Parathyroid adenoma (tissue), 2 donors: ENCODE measurements at regions not wholly inside any gene's neighbourhood (a gene's known extent, or its start where the extent isn't known, plus 50 kb on each side); places are given as distances from the start of the nearest gene placed in this dataset.

Source experiments
- H2AFZ ChIP-seq: fragments of 300-600 bp; sonication (generic); one replicate; pipeline ENCODE4 v1.7.0; 2017; ENCODE audit warnings: antibody characterized with exemption, mild to moderate bottlenecking
- H3K27ac ChIP-seq: fragments of 300-600 bp; sonication (generic); one replicate; pipeline ENCODE4 v1.7.0; 2017
- H3K27me3 ChIP-seq: fragments of 300-600 bp; sonication (generic); one replicate; pipeline ENCODE4 v1.7.0; 2017; ENCODE audit warnings: low read length; ENCODE audit not compliant: control insufficient read depth, insufficient read depth
- H3K36me3 ChIP-seq: fragments of 300-600 bp; sonication (generic); one replicate; pipeline ENCODE4 v1.7.0; 2017; ENCODE audit warnings: low read length; ENCODE audit not compliant: control insufficient read depth, insufficient read depth
- H3K4me1 ChIP-seq: fragments of 300-600 bp; sonication (generic); one replicate; pipeline ENCODE4 v1.7.0; 2017; ENCODE audit warnings: control low read depth
- H3K4me2 ChIP-seq: fragments of 300-600 bp; sonication (generic); one replicate; pipeline ENCODE4 v1.7.0; 2017; ENCODE audit warnings: low read length
- H3K4me3 ChIP-seq: fragments of 300-600 bp; sonication (generic); one replicate; pipeline ENCODE4 v1.7.0; 2017; ENCODE audit warnings: low read depth, low read length
- H3K79me2 ChIP-seq: fragments of 300-600 bp; sonication (generic); one replicate; pipeline ENCODE4 v1.7.0; 2017; ENCODE audit warnings: control low read depth
- H3K9ac ChIP-seq: fragments of 300-600 bp; sonication (generic); one replicate; pipeline ENCODE4 v1.7.0; 2017; ENCODE audit warnings: mild to moderate bottlenecking
- H3K9me3 ChIP-seq: fragments of 300-600 bp; sonication (generic); one replicate; pipeline ENCODE4 v1.7.0; 2017; ENCODE audit warnings: low read length; ENCODE audit not compliant: control insufficient read depth
- TF ChIP-seq, protein P1 (sequence below): fragments of 300-600 bp; sonication (generic); IDR thresholded peaks from one replicate; pipeline ENCODE4 v1.7.0; 2017; ENCODE audit warnings: antibody characterized with exemption, mild to moderate bottlenecking
- donor health status: primary hyperparathyroidism.

DNA sequence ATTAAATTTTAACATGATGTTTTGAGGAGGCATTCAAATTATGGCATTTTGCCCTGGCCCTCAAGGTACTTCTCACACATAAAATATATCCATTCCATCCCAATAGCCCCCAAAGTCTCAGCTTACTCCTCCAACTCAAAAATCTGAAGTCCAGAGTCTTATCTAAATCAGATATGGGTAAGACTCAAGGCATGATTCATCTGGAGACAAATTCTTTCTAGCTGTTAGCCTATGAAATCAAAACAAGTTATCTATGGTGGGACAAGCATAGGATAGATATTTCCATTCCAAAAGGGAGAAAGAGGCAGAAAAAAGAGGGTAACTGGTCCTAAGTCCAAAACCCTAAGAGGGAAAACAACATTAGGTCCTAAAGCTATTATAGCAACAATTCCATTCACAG lies 408.4 kb downstream of the ZNF608 start:
- H3K9ac ChIP-seq, result no peak overlapping the region
- no peak overlapping the region for H2AFZ ChIP-seq
- no peaks in the 10 kb centered on the region for H3K36me3 ChIP-seq

DNA sequence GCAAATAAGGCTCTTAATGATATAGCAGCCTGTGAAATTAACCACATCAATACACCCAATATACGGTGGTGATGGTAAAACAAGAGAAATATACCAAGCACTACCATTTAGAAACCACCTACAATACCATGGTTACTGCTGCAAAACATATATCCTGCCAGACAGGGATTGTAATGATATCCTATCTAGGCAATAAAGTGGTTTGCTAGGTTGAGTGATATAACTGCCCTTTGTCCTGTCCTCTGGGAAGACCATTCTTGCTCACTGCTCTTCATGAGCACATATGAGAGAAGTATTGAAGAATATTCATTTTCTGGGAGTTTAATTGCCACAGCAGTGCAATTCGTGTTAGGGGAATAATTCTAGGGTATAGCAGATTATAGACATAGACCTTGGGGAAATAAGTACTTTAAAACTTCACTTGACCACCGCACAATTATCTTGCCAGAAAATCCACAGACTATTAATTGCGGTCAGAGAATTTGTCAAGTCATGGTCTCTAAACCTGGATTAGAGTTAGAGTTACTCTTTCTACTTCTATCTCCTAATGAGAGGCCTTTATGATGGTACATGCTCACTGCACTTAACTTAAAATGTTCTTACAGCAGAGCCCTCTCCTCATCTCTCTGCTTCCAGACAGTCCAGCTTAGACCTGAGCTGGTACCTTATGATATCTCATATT lies 413.0 kb downstream of the ZNF608 start:
- H3K4me2 ChIP-seq, result no peak overlapping the region
- H3K4me1 ChIP-seq, result no peaks in the 10 kb centered on the region
- no peaks in the 10 kb centered on the region for H3K36me3 ChIP-seq
- H2AFZ ChIP-seq, result no peak overlapping the region
- TF ChIP-seq, protein P1, sequence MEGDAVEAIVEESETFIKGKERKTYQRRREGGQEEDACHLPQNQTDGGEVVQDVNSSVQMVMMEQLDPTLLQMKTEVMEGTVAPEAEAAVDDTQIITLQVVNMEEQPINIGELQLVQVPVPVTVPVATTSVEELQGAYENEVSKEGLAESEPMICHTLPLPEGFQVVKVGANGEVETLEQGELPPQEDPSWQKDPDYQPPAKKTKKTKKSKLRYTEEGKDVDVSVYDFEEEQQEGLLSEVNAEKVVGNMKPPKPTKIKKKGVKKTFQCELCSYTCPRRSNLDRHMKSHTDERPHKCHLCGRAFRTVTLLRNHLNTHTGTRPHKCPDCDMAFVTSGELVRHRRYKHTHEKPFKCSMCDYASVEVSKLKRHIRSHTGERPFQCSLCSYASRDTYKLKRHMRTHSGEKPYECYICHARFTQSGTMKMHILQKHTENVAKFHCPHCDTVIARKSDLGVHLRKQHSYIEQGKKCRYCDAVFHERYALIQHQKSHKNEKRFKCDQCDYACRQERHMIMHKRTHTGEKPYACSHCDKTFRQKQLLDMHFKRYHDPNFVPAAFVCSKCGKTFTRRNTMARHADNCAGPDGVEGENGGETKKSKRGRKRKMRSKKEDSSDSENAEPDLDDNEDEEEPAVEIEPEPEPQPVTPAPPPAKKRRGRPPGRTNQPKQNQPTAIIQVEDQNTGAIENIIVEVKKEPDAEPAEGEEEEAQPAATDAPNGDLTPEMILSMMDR, result no peak
- H3K27ac ChIP-seq, result no peak overlapping the region
- H3K4me3 ChIP-seq, result no peak overlapping the region
- no peaks in the 10 kb centered on the region for H3K79me2 ChIP-seq
- H3K27me3 ChIP-seq, result peaks cover 4% of the 10 kb centered on the region
- no peak overlapping the region for H3K9ac ChIP-seq
- H3K9me3 ChIP-seq, result no peaks in the 10 kb centered on the region

More for the DNA sequence above, 408.4 kb downstream of the ZNF608 start:
- no peaks in the 10 kb centered on the region for H3K9me3 ChIP-seq
- TF ChIP-seq, protein P1, result no peak
- H3K4me3 ChIP-seq, result no peak overlapping the region
- H3K27me3 ChIP-seq, result peaks cover 4% of the 10 kb centered on the region
- H3K4me1 ChIP-seq, result no peaks in the 10 kb centered on the region
- H3K27ac ChIP-seq, result no peak overlapping the region
- H3K79me2 ChIP-seq, result no peaks in the 10 kb centered on the region
- H3K4me2 ChIP-seq, result no peak overlapping the region

DNA sequence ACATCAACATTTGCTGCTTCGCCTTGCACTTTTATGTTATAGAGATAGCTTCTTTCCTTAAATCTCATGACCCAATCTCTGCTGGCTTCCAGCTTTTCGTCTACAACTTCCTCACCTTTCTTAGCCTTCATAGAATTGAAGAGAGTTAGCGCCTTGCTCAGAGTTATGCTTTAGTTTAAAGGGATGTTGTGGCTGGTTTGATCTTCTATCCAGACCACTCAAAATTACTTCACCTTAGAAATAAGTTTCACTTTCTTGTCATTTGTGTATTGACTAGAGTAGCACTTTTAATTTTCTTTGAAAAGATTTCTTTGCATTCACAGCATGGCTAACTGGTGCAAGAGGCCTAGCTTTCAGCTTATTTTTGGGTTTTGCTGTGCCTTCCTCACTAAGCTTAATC lies 414.2 kb downstream of the ZNF608 start:
- TF ChIP-seq, protein P1, result no peak
- H3K4me3 ChIP-seq, result no peak overlapping the region
- H3K4me2 ChIP-seq, result no peak overlapping the region
- no peak overlapping the region for H3K9ac ChIP-seq
- H3K4me1 ChIP-seq, result no peaks in the 10 kb centered on the region
- peaks cover 3% of the 10 kb centered on the region for H3K27me3 ChIP-seq
- H3K36me3 ChIP-seq, result no peaks in the 10 kb centered on the region
- H3K27ac ChIP-seq, result no peak overlapping the region
- H2AFZ ChIP-seq, result no peak overlapping the region
- H3K9me3 ChIP-seq, result no peaks in the 10 kb centered on the region
- H3K79me2 ChIP-seq, result no peaks in the 10 kb centered on the region

DNA sequence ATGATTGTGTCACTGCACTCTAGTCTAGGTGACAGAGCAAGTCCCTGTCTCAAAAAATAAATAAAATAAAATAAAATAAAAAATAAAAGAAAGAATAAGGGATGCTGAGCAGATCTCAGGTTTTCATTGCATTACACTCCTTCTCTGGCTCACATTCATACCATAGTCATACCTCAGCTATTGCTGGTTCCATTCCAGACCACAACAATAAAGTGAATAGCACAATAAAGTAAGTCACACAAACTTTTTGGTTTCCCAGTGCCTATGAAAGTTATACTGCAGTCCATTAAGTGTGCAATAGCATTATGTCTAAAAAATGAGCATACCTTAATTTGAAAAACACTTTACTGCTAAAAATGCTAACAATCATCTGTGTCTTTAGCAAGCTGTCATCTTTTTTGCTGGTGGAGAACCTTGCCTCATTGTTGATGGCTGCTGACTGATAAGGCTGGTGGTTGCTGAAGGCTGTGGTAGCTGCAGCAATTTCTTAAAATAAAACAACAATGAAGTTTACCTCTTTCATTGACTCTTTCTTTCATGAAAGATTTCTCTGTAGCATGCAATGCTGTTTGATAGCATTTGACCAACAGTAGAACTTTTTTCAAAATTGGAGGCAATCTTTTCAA lies 415.7 kb downstream of the ZNF608 start:
- Histone ChIP-seq H3K4me2 (no peak overlapping the region), H3K4me1 (no peaks in the 10 kb centered on the region), H3K27ac (no peak overlapping the region), H2AFZ (no peak overlapping the region), H3K9me3 (no peaks in the 10 kb centered on the region), H3K79me2 (no peaks in the 10 kb centered on the region), H3K4me3 (no peak overlapping the region), H3K36me3 (no peaks in the 10 kb centered on the region), H3K27me3 (no peaks in the 10 kb centered on the region), H3K9ac (no peak overlapping the region)
- TF ChIP-seq, protein P1, result no peak

DNA sequence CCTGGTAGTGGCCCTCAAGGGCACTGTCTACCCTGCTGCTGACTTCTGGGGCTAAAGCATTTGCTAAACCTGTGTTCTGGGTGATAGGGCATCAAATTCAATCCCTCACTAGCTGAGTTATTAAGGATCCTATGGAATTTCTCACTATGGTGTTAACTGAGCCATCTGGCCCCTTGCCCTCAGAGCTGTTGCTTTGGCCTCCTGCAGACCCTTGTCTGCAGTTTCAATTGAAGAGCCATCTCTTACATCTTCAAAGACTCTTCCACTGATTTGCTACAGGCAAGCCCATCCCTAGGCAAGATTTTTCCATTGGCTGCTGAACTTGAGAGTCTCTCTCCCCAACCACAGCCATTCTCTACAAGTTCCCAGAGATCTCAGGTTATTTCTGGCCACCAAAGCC lies 418.2 kb downstream of the ZNF608 start:
- no peak overlapping the region for H3K4me3 ChIP-seq
- H2AFZ ChIP-seq, result no peak overlapping the region
- H3K4me2 ChIP-seq, result no peak overlapping the region
- H3K4me1 ChIP-seq, result no peaks in the 10 kb centered on the region
- no peak overlapping the region for H3K9ac ChIP-seq
- no peaks in the 10 kb centered on the region for H3K36me3 ChIP-seq
- H3K27me3 ChIP-seq, result no peaks in the 10 kb centered on the region
- H3K9me3 ChIP-seq, result no peaks in the 10 kb centered on the region
- H3K79me2 ChIP-seq, result no peaks in the 10 kb centered on the region
- H3K27ac ChIP-seq, result no peak overlapping the region
- TF ChIP-seq, protein P1, result no peak
